ENCODE measurements at regions not wholly inside any gene's neighbourhood (a gene's known extent, or its start where the extent isn't known, plus 50 kb on each side); places are given as distances from the start of the nearest gene placed in this dataset.

- TF ChIP-seq, protein P1, sequence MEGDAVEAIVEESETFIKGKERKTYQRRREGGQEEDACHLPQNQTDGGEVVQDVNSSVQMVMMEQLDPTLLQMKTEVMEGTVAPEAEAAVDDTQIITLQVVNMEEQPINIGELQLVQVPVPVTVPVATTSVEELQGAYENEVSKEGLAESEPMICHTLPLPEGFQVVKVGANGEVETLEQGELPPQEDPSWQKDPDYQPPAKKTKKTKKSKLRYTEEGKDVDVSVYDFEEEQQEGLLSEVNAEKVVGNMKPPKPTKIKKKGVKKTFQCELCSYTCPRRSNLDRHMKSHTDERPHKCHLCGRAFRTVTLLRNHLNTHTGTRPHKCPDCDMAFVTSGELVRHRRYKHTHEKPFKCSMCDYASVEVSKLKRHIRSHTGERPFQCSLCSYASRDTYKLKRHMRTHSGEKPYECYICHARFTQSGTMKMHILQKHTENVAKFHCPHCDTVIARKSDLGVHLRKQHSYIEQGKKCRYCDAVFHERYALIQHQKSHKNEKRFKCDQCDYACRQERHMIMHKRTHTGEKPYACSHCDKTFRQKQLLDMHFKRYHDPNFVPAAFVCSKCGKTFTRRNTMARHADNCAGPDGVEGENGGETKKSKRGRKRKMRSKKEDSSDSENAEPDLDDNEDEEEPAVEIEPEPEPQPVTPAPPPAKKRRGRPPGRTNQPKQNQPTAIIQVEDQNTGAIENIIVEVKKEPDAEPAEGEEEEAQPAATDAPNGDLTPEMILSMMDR (conservative IDR thresholded peaks at IDR 0.05; ENCODE audit: low read length), result no peak
- TF ChIP-seq EZH2phosphoT487 (IDR thresholded peaks at IDR 0.05; ENCODE audit: borderline replicate concordance, low read depth, low read length), result no peak
Observed at GRCh38 chr12:59070322-59070933, 150.1 kb upstream of the LRIG3 start.
